A549 (cell line): ENCODE measurements at regions not wholly inside any gene's neighbourhood (a gene's known extent, or its start where the extent isn't known, plus 50 kb on each side); places are given as distances from the start of the nearest gene placed in this dataset.

Source experiments
- ATAC-seq, 2 experiments: fragments of 200-7000 bp in 1 of 2; fragments of >200 bp in 1 of 2; cut with Nextera tagmentation in 1 of 2; cut with Tn5 transposase in 1 of 2; 3 replicates each; pipeline versions ENCODE4 v1.8.0 to v1.9.1; 2018 to 2020; ENCODE audit warnings: mild to moderate bottlenecking in 1 of 2, moderate library complexity in 1 of 2
- CTCF ChIA-PET: fragments of 300-600 bp; sonication (Branson Sonifier 250); formaldehyde crosslinking; extraction: SDS; loops from one replicate; lab custom pipeline; 2021; ENCODE audit warnings: antibody characterized with exemption, inconsistent platforms; lab: Yijun Ruan, JAX
- POLR2A ChIA-PET: fragments of 350-600 bp; formaldehyde crosslinking; extraction: SDS; loops from one replicate; lab custom pipeline; 2021; ENCODE audit warnings: antibody characterized with exemption, inconsistent platforms; lab: Yijun Ruan, JAX
- DNase-seq, 2 experiments: peaks; one replicate each; pipeline versions ENCODE4 v3.0.0 to v3.0.0-alpha.2; 2011 to 2016; ENCODE audit warnings: low read depth in 1 of 2, low spot score in 1 of 2
- FAIRE-seq: peaks from 2 replicates; lab custom pipeline; 2011; peaks lifted over from hg19 to GRCh38; lab: Jason Lieb, UNC
- H3K27ac ChIP-seq, 2 experiments: fragments of >200 bp; sonication (Bioruptor Twin); formaldehyde crosslinking; 3 replicates each; pipeline ENCODE4 v1.5.1; 2016 to 2017
- H3K4me1 ChIP-seq: fragments of >200 bp; sonication (Bioruptor Twin); formaldehyde crosslinking; 3 replicates; pipeline ENCODE4 v1.6.1; 2016
- H3K4me2 ChIP-seq: fragments of >200 bp; sonication (Bioruptor Twin); formaldehyde crosslinking; 3 replicates; pipeline ENCODE4 v1.6.1; 2016
- H3K4me3 ChIP-seq: fragments of >200 bp; sonication (Bioruptor Twin); formaldehyde crosslinking; 3 replicates; pipeline ENCODE4 v1.5.1; 2016
- H3K9me3 ChIP-seq: fragments of >200 bp; sonication (Bioruptor Twin); formaldehyde crosslinking; 3 replicates; pipeline ENCODE4 v1.6.1; 2016
- BHLHE40 ChIP-seq: IDR thresholded peaks from 2 replicates; pipeline ENCODE4 v1.6.1; 2012; ENCODE audit warnings: low read depth, low read length, inconsistent platforms
- E2F6 ChIP-seq: IDR thresholded peaks from 2 replicates; pipeline ENCODE4 v1.6.1; 2012; ENCODE audit warnings: low read depth, borderline replicate concordance
- EP300 ChIP-seq, 2 experiments: fragments of >200 bp; sonication (Bioruptor Twin); formaldehyde crosslinking; IDR thresholded peaks; 2 replicates in 1 of 2; 3 replicates in 1 of 2; pipeline ENCODE4 v1.6.1; 2016 to 2017
- ESRRA ChIP-seq: fragments of 150-350 bp; IDR thresholded peaks from 2 replicates; pipeline ENCODE4 v1.6.1; 2014; ENCODE audit warnings: mild to moderate bottlenecking, low read length, borderline replicate concordance
- FOSL2 ChIP-seq, 2 experiments: fragments of 450-650 bp in 1 of 2; fragments of >200 bp in 1 of 2; sonication (Bioruptor Twin) in 1 of 2; formaldehyde crosslinking; IDR thresholded peaks; 2 replicates each; pipeline versions ENCODE4 v1.5.0 to v1.6.1; 2016 to 2020; ENCODE audit warnings: mild to moderate bottlenecking in 1 of 2, moderate library complexity in 1 of 2
- HOXB5 ChIP-seq: fragments of 250-450 bp; sonication (Bioruptor Pico); IDR thresholded peaks from 2 replicates; pipeline ENCODE4 v1.5.0; 2020; ENCODE audit warnings: mild to moderate bottlenecking, moderate library complexity
- JUN ChIP-seq, 2 experiments: fragments of >200 bp; sonication (Bioruptor Twin); formaldehyde crosslinking; IDR thresholded peaks; 2 replicates in 1 of 2; 3 replicates in 1 of 2; pipeline ENCODE4 v1.6.1; 2016 to 2017
- MAZ ChIP-seq: fragments of 150-350 bp; IDR thresholded peaks from 2 replicates; pipeline ENCODE4 v1.6.1; 2014; ENCODE audit warnings: antibody characterized with exemption, low read depth, low read length, borderline replicate concordance
- NFE2L2 ChIP-seq: fragments of 150-350 bp; conservative IDR thresholded peaks from 2 replicates; pipeline ENCODE4 v1.6.1; 2014; ENCODE audit warnings: low read length
- PBX3 ChIP-seq: IDR thresholded peaks from 2 replicates; pipeline ENCODE4 v1.6.1; 2012
- RARB ChIP-seq: fragments of 250-450 bp; sonication (Bioruptor Pico); IDR thresholded peaks from 2 replicates; pipeline ENCODE4 v1.8.0; 2021; ENCODE audit warnings: mild to moderate bottlenecking, moderate library complexity
- REST ChIP-seq: fragments of 200-600 bp; sonication (generic); IDR thresholded peaks from 2 replicates; pipeline ENCODE4 v1.6.1; 2016; ENCODE audit warnings: antibody characterized with exemption, mild to moderate bottlenecking, moderate library complexity
- RNF2 ChIP-seq: fragments of 200-600 bp; sonication (generic); IDR thresholded peaks from 2 replicates; pipeline ENCODE4 v1.6.1; 2016; ENCODE audit warnings: low read depth, mild to moderate bottlenecking, antibody characterized with exemption, moderate library complexity, borderline replicate concordance
- TFCP2L1 ChIP-seq: fragments of 250-450 bp; sonication (Bioruptor Pico); IDR thresholded peaks from 2 replicates; pipeline ENCODE4 v1.5.0; 2021; ENCODE audit warnings: mild to moderate bottlenecking
- ZNF302 ChIP-seq: fragments of 250-450 bp; sonication (Bioruptor Pico); IDR thresholded peaks from 2 replicates; pipeline ENCODE4 v1.9.0; 2021; ENCODE audit warnings: inconsistent platforms, mild to moderate bottlenecking, moderate library complexity
- WGBS: methylation state at CpG from one replicate; pipeline ENCODE4 v1.1.6; 2017; ENCODE audit errors: missing lambda C conversion rate; 5-methylcytosine and 5-hydroxymethylcytosine counted together
- TF ChIP-seq, protein P1 (sequence below): fragments of 450-650 bp; IDR thresholded peaks from 2 replicates; pipeline ENCODE4 v1.6.1; 2014; ENCODE audit warnings: antibody characterized with exemption
- TF ChIP-seq, protein P2 (sequence below): IDR thresholded peaks from 2 replicates; pipeline ENCODE4 v1.6.1; 2012
- TF ChIP-seq, protein P3 (sequence below): fragments of 250-450 bp; sonication (Bioruptor Pico); IDR thresholded peaks from 2 replicates; pipeline ENCODE4 v1.5.0; 2020; ENCODE audit warnings: low read depth, mild to moderate bottlenecking, moderate library complexity

GRCh38 chr14:71745072-71745471, 187.2 kb upstream of the RGS6 start (continued):
- TF ChIP-seq, protein P1, sequence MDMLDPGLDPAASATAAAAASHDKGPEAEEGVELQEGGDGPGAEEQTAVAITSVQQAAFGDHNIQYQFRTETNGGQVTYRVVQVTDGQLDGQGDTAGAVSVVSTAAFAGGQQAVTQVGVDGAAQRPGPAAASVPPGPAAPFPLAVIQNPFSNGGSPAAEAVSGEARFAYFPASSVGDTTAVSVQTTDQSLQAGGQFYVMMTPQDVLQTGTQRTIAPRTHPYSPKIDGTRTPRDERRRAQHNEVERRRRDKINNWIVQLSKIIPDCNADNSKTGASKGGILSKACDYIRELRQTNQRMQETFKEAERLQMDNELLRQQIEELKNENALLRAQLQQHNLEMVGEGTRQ = no peak

DNA sequence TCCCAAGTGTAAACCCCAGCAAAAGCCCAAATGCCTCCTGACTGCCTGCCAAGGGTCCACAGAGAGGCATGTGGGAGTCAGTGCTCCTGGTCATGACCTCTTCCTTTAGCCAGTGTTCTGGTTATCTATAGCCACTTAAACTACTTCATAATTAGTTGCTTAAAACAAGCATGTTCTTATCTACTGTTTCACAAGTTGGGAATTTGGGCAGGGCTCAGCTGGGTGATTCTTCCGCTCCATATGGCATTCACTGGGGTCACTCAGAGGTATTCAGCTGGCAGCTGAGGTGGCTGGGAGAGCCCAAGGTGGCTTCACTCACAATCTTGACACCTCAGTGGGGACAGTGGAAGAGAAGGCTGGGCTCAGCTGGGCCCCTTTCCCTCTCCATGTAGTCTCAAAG, 184.0 kb upstream of the RGS6 start:
- ChIA-PET POLR2A (no interaction called here), CTCF (interaction anchor here (1.1 to 14.8 kb wide), 2 partner anchors 517 to 609 kb away, joined by 3 to 321 read pairs; no protein-coding TSS in a partner anchor)
- Histone ChIP-seq H3K4me2 (no peak overlapping the region), H3K27ac (no peak overlapping the region), H3K9me3 (peaks cover 8% of the 10 kb centered on the region), H3K4me1 (0 out of 3 replicates have a peak, but pooled peaks cover under 1% of the 10 kb centered on the region), H3K4me3 (no peak overlapping the region)
- DNase-seq (no peak), FAIRE-seq (no peak), ATAC-seq (no peak)
- whole genome bisulfite sequencing = 85% methylated on average over 1 of the region's 1 CpG
- TF ChIP-seq JUN (IDR thresholded peaks at IDR 0.05) (no peak), ESRRA (no peak), HOXB5 (no peak)

DNA sequence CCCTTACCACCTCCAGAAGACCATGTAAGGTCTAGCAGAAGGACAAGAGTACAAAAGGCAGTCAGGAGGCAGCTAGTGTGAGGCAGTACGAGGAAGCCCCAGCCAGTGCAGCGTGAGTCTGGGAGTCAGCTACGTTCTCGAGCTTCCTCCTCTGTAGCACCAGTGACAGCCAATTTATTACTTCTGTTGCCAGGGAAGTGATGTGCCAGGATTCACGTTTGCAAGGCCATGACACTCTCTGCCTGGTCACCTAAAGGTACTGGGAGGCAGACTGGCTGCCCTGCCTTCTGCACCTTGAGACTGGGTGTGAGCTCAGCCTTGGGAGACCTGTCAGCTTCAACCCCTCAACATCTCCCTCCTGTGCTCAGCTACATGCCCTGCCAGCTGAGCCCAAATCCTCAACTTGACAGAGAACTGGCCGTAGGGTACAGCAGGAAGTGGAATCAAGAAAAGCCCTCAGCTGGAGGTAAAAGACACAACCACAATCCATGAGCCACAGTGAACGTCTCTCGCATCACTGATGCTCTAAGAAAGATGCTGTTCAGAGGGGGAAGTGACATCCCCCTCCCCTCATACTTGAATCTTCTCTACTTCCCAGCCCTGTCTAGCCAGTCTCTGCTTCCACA, 182.5 kb upstream of the RGS6 start:
- Histone ChIP-seq H3K4me3 (no peak overlapping the region), H3K9me3 (peaks cover 8% of the 10 kb centered on the region), H3K27ac (no peak overlapping the region), H3K4me1 (0 out of 3 replicates have a peak, but pooled peaks cover 4% of the 10 kb centered on the region)
- no peak for FAIRE-seq
- no peak for TF ChIP-seq EP300 (IDR thresholded peaks at IDR 0.05)
- no peak for TF ChIP-seq TFCP2L1
- TF ChIP-seq, protein P2, sequence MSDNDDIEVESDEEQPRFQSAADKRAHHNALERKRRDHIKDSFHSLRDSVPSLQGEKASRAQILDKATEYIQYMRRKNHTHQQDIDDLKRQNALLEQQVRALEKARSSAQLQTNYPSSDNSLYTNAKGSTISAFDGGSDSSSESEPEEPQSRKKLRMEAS = no peak
- no peak for TF ChIP-seq NFE2L2
- no peak for TF ChIP-seq ESRRA
- TF ChIP-seq PBX3 = no peak
- TF ChIP-seq BHLHE40 = no peak
- no peak for TF ChIP-seq RNF2
- no peak for TF ChIP-seq E2F6
- TF ChIP-seq HOXB5 = no peak
- TF ChIP-seq, protein P3, sequence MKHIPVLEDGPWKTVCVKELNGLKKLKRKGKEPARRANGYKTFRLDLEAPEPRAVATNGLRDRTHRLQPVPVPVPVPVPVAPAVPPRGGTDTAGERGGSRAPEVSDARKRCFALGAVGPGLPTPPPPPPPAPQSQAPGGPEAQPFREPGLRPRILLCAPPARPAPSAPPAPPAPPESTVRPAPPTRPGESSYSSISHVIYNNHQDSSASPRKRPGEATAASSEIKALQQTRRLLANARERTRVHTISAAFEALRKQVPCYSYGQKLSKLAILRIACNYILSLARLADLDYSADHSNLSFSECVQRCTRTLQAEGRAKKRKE (CRISPR knock-in tag) = no peak
- no peak for TF ChIP-seq MAZ
- no peak for TF ChIP-seq ZNF302 (CRISPR knock-in tag)
- no peak for TF ChIP-seq RARB (CRISPR knock-in tag)
- TF ChIP-seq FOSL2 (IDR thresholded peaks at IDR 0.05) = no peak
- no peak for TF ChIP-seq FOSL2 (CRISPR knock-in tag; IDR thresholded peaks at IDR 0.05)
- no peak for TF ChIP-seq REST
- TF ChIP-seq, protein P1 = no peak
- TF ChIP-seq, all 56 proteins: peak for 0
- DNase-seq (no peak), ATAC-seq (no peak)
- no peak overlapping the region for H3K4me2 ChIP-seq
- POLR2A ChIA-PET = no interaction called here
- WGBS = 25% methylated on average over 8 of the region's 8 CpGs
- CTCF ChIA-PET = interaction anchor here (0.6 to 14.8 kb wide), 7 partner anchors 10 to 646 kb away, joined by 3 to 321 read pairs (median 3); no protein-coding TSS in a partner anchor
